ENCODE measurements at regions not wholly inside any gene's neighbourhood (a gene's known extent, or its start where the extent isn't known, plus 50 kb on each side); places are given as distances from the start of the nearest gene placed in this dataset.

DNA sequence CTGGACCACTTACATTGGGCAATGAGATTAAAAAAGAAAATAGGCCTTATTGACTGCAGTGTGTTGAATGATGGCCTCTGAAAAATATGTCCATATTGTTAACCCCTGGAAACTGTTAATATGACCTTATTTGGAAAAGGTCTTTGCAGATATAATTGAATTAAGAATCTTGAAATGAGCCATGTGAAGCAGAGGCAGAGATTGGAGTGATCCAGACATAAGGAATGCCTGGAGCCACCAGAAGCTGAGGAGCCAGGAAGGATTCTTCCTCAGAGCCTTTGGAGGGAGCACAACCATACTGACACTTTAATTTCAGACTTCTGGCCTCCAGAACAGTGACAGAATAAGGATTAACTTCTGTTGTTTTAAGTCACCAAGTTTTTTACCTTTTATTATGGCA is 510.4 kb upstream of the AGTR1 start:
- no peak for DNase-seq

DNA sequence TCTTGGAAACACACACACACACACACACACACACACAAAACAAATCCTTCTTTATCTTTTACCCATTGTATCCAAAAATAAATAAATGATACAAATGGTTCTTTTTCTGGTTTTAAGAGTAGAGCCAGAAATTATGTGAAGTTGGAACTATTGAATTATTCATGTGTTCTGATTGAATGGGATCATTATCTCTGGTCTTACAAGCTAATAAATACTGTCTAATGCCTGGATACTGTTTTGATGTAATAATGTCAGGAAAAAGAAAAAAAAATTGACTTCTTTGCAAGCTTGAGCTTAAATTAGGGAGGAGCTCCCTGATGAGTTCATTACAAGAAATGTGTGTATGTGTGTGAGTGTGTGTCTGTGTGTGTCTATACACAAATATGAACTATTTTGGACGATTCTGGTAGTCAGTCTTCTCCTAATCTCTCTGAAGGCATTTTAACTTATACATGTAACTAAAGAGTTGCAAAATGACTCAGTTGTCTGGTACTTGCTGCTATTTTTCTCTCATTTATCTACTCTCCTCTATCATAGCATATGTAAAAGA is 507.2 kb upstream of the AGTR1 start:
- DNase-seq, result peak; percentile 77

DNA sequence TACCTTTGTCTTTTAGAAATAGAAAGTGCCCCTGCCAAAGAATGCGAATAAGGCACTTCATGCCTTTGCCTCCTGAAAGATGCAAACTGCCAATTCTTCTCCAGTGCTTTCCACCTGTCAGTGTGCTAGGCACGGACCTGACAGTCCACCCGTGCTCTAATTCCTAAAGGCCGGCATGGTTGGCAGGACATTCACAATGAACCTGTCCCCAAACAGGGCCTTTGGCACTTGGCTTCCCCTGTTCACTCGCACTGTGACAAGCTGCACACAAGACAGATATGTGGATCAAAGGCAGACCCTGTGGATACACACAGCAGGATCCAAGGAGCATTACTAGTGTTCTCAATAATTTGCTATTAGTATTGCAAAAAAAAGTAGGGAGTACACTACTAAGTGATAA is 505.7 kb upstream of the AGTR1 start:
- no peak for DNase-seq

DNA sequence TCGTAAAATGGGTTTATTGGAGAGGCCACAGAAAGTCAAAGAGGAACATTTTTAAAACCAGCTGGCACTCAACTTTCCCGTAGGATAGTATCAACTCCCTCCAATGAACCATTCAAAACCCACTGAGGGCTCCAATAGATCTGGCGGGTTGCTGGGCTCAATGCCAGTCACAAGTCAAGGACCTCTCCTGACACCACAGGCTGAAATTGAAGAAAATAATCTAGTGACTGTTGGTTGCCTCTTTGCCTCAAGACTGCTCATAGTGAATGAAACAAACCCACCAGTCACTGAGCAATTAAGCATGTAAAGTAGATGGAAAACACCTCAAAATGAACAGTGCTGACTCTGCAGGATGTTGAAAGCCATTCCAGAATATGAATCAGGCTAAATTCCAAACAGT is 500.6 kb upstream of the AGTR1 start:
- no peak for DNase-seq

DNA sequence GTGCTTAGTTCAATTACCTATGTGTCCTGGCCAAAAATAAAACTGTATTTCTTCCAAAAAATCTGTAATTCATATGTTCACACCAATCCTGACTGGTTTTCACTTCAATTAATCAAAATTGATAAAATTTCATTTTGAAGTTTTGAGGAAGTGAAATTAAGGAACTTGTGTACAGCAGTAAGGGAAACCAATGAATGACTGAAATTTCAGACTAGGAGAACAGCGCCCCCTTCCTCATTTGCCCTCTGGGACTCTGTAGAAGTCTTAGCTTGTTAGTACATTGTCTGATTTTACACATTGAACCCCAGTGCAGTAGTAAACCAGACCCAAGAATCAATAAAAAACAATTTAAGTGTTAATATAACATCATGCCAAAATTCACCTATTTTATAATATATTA is 495.3 kb upstream of the AGTR1 start:
- no peak for DNase-seq

DNA sequence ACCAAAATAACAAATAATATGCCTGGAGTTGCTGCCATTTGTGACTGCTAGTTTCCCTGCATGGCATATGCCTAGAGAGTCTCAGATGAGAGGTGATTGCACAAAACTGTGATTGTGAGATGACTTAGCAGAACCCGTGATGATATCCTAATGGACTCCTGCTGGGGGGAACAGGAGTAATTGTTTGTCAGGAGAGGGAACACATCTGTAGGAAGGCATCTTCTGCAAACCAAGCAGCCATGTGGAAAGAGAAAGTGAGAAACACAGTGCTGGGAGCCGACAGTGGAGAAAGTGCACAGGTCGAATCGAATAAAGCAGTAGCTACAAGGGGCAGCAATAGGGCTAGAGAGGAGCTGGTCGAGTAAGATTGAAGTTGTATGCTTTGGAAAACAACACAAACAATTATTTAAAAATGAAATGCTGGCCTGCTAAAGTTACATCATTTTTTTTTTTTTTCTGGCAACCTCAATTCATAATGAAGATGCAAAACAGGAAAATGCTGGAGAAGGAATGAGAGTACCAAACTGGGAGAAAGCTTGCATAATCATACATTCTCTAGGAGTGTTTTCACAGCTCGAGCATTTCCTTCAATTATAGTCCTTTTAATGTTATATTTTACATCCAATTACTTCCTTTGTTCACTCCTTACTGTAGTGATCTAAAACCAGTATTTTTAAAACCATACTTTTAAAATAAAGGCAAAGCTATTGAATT is 494.2 kb upstream of the AGTR1 start:
- DNase-seq, result no peak

GRCh38 chr3:148204131-148204530 is 493.6 kb upstream of the AGTR1 start:
- no peak for DNase-seq

GRCh38 chr3:148205977-148206376 is 491.7 kb upstream of the AGTR1 start:
- no peak for DNase-seq

DNA sequence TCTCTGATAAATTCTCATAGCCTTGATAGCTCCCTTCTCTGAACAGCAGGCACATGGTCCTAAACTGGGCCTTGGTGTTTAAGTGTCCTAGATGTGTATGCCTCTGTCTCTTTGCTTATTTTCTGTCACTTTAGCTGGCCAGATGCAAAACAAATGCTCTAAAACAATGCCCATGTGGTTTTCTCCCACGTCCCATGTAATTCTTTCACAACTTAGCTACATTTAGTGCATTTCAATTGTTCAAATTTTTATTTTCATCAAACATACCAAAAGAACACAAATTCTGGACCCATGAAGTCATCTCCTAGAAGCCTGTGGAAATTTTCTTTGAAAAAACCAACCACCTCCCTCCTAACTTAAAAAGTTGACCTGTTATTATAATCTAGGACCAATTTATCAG is 491.3 kb upstream of the AGTR1 start:
- DNase-seq, result no peak

- no peak for DNase-seq
Measured at GRCh38 chr3:148208975-148209374, 488.7 kb upstream of the AGTR1 start.

DNA sequence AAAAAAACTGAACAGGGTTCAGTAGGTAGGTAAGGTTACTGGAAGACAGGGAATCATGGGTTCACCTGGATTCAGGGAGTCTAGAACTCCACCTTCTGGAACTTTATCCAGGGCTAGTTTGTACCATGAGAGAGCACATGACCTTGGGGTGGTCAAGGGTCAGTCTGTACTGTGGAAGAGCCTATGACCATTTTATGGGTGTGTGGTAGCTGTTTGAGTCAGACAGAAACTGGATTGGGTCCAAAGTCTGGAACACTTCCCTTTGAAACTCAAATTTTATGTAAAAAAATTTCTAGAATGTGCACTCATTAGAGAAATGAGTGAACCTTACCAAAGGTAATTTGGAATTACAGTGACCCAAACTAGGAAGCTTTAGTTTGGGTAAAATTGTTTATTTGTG is 486.0 kb upstream of the AGTR1 start:
- DNase-seq, result no peak

- no peak for DNase-seq
Measured at GRCh38 chr3:148214705-148215104, 483.0 kb upstream of the AGTR1 start.

DNA sequence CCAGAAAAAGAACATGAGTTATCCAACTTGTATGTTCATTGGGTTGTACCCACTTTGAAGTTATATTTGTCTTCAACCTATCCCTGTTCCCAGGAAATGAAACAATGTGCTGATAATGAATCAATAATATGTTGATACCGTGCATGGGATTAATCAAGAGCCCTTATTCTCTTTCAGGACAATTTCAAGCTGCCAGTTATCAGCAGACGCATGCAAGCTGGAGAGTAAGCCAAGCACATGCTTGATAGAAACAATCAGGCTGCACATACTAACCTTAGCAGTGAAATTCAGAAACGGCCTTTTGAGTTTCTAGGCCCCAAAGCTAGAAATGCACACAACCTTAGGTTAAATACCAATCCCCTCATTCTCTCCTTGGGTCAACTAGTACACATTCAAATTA is 480.4 kb upstream of the AGTR1 start:
- DNase-seq, result no peak

DNA sequence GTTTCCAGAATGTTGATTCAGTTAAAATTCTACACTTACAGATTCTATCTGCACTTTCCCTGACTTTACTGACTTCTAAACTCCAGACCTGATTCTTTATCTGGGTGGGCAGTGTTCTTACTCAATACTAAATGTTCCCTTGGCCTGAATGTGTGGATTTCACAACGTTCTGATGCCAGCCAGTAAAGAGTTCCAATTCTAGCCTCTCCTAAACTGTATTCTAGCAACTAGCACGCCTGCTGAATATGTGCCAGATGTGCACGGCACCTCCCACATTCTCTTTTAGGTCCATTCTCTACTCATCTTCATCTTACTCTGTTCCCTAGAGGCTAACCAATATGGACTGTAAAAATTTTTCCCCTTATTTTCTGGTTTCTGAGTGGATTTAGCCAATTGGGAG is 479.5 kb upstream of the AGTR1 start:
- DNase-seq, result no peak

GRCh38 chr3:148219999-148220398 is 477.7 kb upstream of the AGTR1 start:
- DNase-seq, result no peak

DNA sequence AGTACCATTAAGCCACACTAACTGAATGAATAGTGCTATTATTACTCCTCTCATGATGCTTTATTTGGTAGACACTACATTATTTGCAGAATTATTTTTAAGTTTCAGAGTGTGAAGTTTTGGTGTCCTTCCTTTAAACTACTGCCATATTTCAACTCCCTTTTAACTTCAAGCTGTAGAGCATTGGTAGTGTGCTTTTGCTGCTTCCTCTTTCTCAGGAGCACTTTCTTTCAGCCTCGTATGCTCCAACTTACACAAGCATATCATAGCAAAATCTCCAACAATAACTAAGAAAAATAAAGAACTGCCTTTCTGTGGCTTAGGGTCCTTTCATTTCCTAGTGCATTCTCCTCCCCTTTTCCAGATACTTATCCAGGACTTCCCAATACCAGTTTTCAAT is 476.4 kb upstream of the AGTR1 start:
- no peak for DNase-seq

DNA sequence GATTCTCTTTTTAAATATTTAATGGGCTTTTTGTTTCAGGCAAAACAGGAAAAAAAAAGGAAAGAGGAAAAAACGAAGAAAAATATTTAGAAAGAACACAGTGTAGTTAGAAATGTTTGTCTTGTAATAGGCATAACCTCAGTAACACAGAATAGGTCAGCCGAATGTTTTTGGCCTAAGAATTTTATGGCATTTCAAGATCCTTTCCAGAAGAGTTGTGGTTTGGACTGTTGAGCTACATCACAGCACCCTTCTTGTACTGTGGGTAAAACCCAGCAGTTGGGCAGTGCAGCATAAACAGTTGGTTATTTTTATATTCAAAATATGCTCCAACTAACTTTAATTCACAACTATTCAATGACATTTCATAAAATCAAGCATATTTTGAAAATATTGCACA is 474.4 kb upstream of the AGTR1 start:
- no peak for DNase-seq

DNA sequence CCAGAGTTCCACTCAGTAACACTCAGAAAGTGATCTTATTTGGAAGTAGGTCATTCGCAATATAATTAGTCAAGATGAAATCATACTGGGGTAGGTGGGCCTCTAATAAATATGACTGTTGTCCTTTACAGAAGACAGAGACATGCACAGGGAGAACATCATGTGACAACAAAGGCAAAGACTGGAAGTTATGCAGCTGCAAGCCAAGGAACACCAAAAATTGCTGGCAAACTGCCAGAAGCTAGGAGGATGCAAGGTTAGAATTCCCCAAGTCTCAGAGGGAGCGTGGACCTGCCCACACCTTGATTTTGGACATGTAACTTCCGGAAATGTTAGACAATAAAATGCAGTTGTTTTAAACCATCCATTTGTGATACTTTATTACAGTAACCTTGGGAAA is 471.5 kb upstream of the AGTR1 start:
- no peak for DNase-seq

GRCh38 chr3:148227534-148227933 is 470.2 kb upstream of the AGTR1 start:
- DNase-seq, result no peak

DNA sequence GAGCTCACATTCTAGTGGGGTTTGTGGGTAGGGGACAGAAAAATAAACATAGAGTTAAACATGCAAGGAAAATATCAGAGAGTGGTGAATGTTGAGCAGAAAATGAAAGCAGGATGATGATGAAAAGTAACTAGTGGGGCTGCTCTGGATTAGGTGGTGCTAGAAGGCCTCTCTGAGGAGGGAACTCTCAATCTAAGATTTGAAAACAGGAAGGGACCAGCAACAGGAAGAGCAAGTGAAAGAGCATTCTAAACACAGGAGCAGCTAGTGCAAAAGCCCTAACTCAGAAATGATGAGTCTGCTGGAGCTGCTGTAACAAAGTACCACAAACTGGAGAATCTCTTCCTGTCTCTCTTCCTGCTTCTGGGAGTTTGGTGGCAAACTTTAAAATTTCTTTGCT is 468.6 kb upstream of the AGTR1 start:
- DNase-seq, result no peak

GRCh38 chr3:148230473-148230872 is 467.2 kb upstream of the AGTR1 start:
- DNase-seq, result no peak

GRCh38 chr3:148232389-148232788 is 465.3 kb upstream of the AGTR1 start:
- DNase-seq, result no peak

DNA sequence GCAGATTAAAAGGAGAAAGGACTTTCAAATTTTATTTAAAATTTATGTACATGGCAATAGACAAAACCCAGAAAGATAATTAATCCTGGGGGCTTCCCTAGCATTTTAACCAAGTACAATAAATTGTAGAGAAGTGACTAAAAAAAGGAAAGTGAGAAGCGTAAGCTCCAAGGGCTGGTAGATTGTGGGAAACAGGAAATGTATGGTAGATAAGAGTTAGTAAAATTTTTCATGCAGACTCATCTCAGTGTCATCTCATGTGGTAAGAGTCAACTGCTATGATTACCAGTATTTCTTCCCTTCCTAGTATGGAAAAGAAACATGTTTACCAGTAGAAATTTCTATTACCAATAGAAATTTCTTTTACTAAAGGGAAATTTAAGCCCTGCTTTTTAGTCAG is 464.3 kb upstream of the AGTR1 start:
- DNase-seq, result no peak

- no peak for DNase-seq
Measured at GRCh38 chr3:148234536-148234935, 463.2 kb upstream of the AGTR1 start.

DNA sequence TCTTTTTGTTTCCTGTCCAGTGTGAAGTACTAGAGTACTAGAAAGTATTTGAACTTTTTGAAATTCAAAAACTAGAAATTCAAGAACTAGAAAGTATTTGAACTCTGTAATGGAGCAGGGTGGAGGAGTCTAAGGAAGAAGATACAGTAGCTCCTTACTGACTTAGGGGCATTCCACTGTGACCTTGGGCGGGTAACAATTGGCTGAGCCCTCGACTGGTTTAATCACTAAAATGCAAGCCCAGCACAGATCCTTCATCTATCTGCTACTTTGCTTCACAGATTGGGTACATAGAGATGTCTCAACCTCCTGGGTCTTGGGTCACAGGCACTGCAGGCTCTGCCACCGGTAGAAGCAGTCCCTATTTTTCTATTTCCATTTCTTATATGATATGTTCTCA is 462.1 kb upstream of the AGTR1 start:
- DNase-seq, result no peak
